ENCODE measurements at regions not wholly inside any gene's neighbourhood (a gene's known extent, or its start where the extent isn't known, plus 50 kb on each side); places are given as distances from the start of the nearest gene placed in this dataset.
A peak's percentile ranks its signal among the peaks of the same experiment; 100 is the strongest.
"Not testable (repeated sequence)": the region's sequence is repeated elsewhere in the genome, so short reads cannot be mapped to it uniquely, and the experiment has no call there.

- no peak for DNase-seq
Measured at GRCh38 chr21:35737899-35738346, 322.4 kb downstream of the SETD4 start.

GRCh38 chr21:35737449-35737848 lies 322.9 kb downstream of the SETD4 start:
- no peak for DNase-seq

- no peak for DNase-seq
Measured at GRCh38 chr21:35732788-35733187, 327.5 kb downstream of the SETD4 start.

GRCh38 chr21:35730325-35730724 lies 330.0 kb downstream of the SETD4 start:
- DNase-seq = no peak

- no peak for DNase-seq
Measured at GRCh38 chr21:35727830-35728229, 332.5 kb downstream of the SETD4 start.

GRCh38 chr21:35724156-35724555 lies 336.2 kb downstream of the SETD4 start:
- DNase-seq = no peak

GRCh38 chr21:35721701-35722100 lies 338.6 kb downstream of the SETD4 start:
- no peak for DNase-seq

GRCh38 chr21:35720208-35720731 lies 340.1 kb downstream of the SETD4 start:
- DNase-seq = no peak

GRCh38 chr21:35719080-35719479 lies 341.2 kb downstream of the SETD4 start:
- DNase-seq = no peak

- DNase-seq = no peak
Measured at GRCh38 chr21:35716876-35717565, 343.3 kb downstream of the SETD4 start.

GRCh38 chr21:35713914-35714313 lies 346.4 kb downstream of the SETD4 start:
- DNase-seq = no peak

- DNase-seq = no peak
Measured at GRCh38 chr21:35711661-35712060, 348.7 kb downstream of the SETD4 start.

GRCh38 chr21:35711213-35711612 lies 349.1 kb downstream of the SETD4 start:
- no peak for DNase-seq

GRCh38 chr21:35709990-35710389 lies 350.3 kb downstream of the SETD4 start:
- not testable (repeated sequence) for DNase-seq

- DNase-seq = no peak
Measured at GRCh38 chr21:35705888-35706287, 354.4 kb downstream of the SETD4 start.

GRCh38 chr21:35705237-35705887 lies 355.0 kb downstream of the SETD4 start:
- DNase-seq = no peak

GRCh38 chr21:35703704-35704103 lies 356.6 kb downstream of the SETD4 start:
- no peak for DNase-seq

GRCh38 chr21:35699361-35699760 lies 361.0 kb downstream of the SETD4 start:
- DNase-seq = no peak

- DNase-seq = peak; percentile 82
Measured at GRCh38 chr21:35697321-35697808, 363.0 kb downstream of the SETD4 start.

- DNase-seq = no peak
Measured at GRCh38 chr21:35696644-35697043, 363.7 kb downstream of the SETD4 start.

GRCh38 chr21:35692311-35692710 lies 368.0 kb downstream of the SETD4 start:
- no peak for DNase-seq

GRCh38 chr21:35690436-35690835 lies 369.9 kb downstream of the SETD4 start:
- no peak for DNase-seq

- no peak for DNase-seq
Measured at GRCh38 chr21:35686156-35686555, 374.2 kb downstream of the SETD4 start.

- no peak for DNase-seq
Measured at GRCh38 chr21:35683664-35684304, 376.5 kb downstream of the SETD4 start.

Measured in COR-L47 (cell line).